ENCODE measurements at regions not wholly inside any gene's neighbourhood (a gene's known extent, or its start where the extent isn't known, plus 50 kb on each side); places are given as distances from the start of the nearest gene placed in this dataset.

GRCh38 chr14:83905157-83905556 is 1624.8 kb upstream of the FLRT2 start:
- TF ChIP-seq CTCF (IDR thresholded peaks at IDR 0.05) (no peak), EP300 (IDR thresholded peaks at IDR 0.05; ENCODE audit: low read depth) (no peak), POLR2A (IDR thresholded peaks at IDR 0.05) (no peak), POLR2AphosphoS5 (IDR thresholded peaks at IDR 0.05) (no peak)

Measured in transverse colon (tissue), 4 donors.